IMR-90 (cell line): ENCODE measurements at regions not wholly inside any gene's neighbourhood (a gene's known extent, or its start where the extent isn't known, plus 50 kb on each side); places are given as distances from the start of the nearest gene placed in this dataset.

ENCODE experiments used
- ATAC-seq: fragments of 200-7000 bp; cut with Tn5 transposase; 2 replicates; pipeline ENCODE4 v1.9.1; 2020; ENCODE audit warnings: low read depth, mild to moderate bottlenecking, moderate library complexity
- BruUV-seq: library from RNA; stranded (reverse); fragments of 400-500 nt; replicated peaks from 2 replicates; lab custom pipeline; 2021; lab: Mats Ljungman, UMichigan
- CTCF ChIA-PET: fragments of 300-600 bp; formaldehyde crosslinking; extraction: SDS; loops from one replicate; lab custom pipeline; 2021; ENCODE audit warnings: antibody characterized with exemption; lab: Yijun Ruan, JAX
- POLR2A ChIA-PET: fragments of 300-600 bp; sonication (Branson Sonifier 250); formaldehyde crosslinking; loops from one replicate; lab custom pipeline; 2022; ENCODE audit warnings: antibody characterized with exemption; ENCODE audit not compliant: unreplicated experiment; lab: Charles Lee
- DNase-seq: peaks from one replicate; pipeline ENCODE4 v3.0.0; 2013
- H2AFZ ChIP-seq: replicated peaks from 2 replicates; pipeline ENCODE3; 2013; ENCODE audit warnings: low read length, mild to moderate bottlenecking; ENCODE audit not compliant: poor library complexity
- H2AK5ac ChIP-seq: 2 replicates; pipeline ENCODE4 v1.6.1; 2013; ENCODE audit warnings: low read depth, low read length, inconsistent platforms
- H2AK9ac ChIP-seq: replicated peaks from 2 replicates; pipeline ENCODE3; 2013; ENCODE audit warnings: mild to moderate bottlenecking, low read depth, low read length, moderate library complexity; ENCODE audit not compliant: poor library complexity
- H2BK120ac ChIP-seq: 2 replicates; pipeline ENCODE4 v1.6.1; 2013; ENCODE audit warnings: low read depth, low read length, inconsistent platforms
- H2BK15ac ChIP-seq: 3 replicates; pipeline ENCODE4 v1.6.1; 2013; ENCODE audit warnings: low read depth, low read length, inconsistent platforms
- H2BK20ac ChIP-seq: 2 replicates; pipeline ENCODE4 v1.6.1; 2013; ENCODE audit warnings: low read depth, mild to moderate bottlenecking, inconsistent platforms, low read length, moderate library complexity
- H2BK5ac ChIP-seq: 2 replicates; pipeline ENCODE4 v1.6.1; 2013; ENCODE audit warnings: mild to moderate bottlenecking, low read depth, low read length, inconsistent platforms; ENCODE audit not compliant: poor library complexity, severe bottlenecking
- H3K14ac ChIP-seq: replicated peaks from 2 replicates; pipeline ENCODE4 v1.6.1; 2013; ENCODE audit warnings: low read depth, low read length, inconsistent platforms
- H3K18ac ChIP-seq: 2 replicates; pipeline ENCODE4 v1.6.1; 2013; ENCODE audit warnings: low read depth, low read length, control low read depth
- H3K23ac ChIP-seq: 2 replicates; pipeline ENCODE4 v1.6.1; 2013; ENCODE audit warnings: low read depth, low read length, inconsistent platforms
- H3K27ac ChIP-seq: 2 replicates; pipeline ENCODE4 v1.5.1; 2013; ENCODE audit warnings: mild to moderate bottlenecking, control low read depth, low read length; ENCODE audit not compliant: insufficient read depth
- H3K27me3 ChIP-seq: 2 replicates; pipeline ENCODE4 v1.6.1; 2013; ENCODE audit warnings: low read length; ENCODE audit not compliant: control insufficient read depth, insufficient read depth
- H3K36me3 ChIP-seq: 2 replicates; pipeline ENCODE4 v1.6.1; 2013; ENCODE audit warnings: low read length, mixed read lengths; ENCODE audit not compliant: control insufficient read depth, insufficient read depth
- H3K4ac ChIP-seq: 2 replicates; pipeline ENCODE4 v1.6.1; 2013; ENCODE audit warnings: low read depth, low read length, inconsistent platforms
- H3K4me1 ChIP-seq: 2 replicates; pipeline ENCODE4 v1.6.1; 2013; ENCODE audit warnings: low read length, mixed read lengths; ENCODE audit not compliant: control insufficient read depth, insufficient read depth
- H3K4me2 ChIP-seq: 2 replicates; pipeline ENCODE4 v1.6.1; 2013; ENCODE audit warnings: low read depth, mild to moderate bottlenecking, control low read depth, low read length, moderate library complexity
- H3K4me3 ChIP-seq: 2 replicates; pipeline ENCODE4 v1.5.1; 2013; ENCODE audit warnings: low read depth, mild to moderate bottlenecking, control low read depth, low read length, moderate library complexity; ENCODE audit not compliant: insufficient read depth
- H3K56ac ChIP-seq: 2 replicates; pipeline ENCODE4 v1.6.1; 2013; ENCODE audit warnings: low read length, inconsistent platforms; ENCODE audit not compliant: insufficient read depth; ENCODE audit errors: extremely low read depth
- H3K79me1 ChIP-seq, 2 experiments: 2 replicates each; pipeline ENCODE4 v1.6.1; 2013; ENCODE audit warnings: low read length in 2 of 2, inconsistent platforms in 1 of 2, low read depth in 1 of 2
- H3K9ac ChIP-seq: 2 replicates; pipeline ENCODE4 v1.6.1; 2013; ENCODE audit warnings: low read depth, low read length, control low read depth
- H3K9me1 ChIP-seq: 2 replicates; pipeline ENCODE4 v1.6.1; 2013; ENCODE audit warnings: low read length, inconsistent platforms; ENCODE audit not compliant: insufficient read depth
- H3K9me3 ChIP-seq: 2 replicates; pipeline ENCODE4 v1.6.1; 2013; ENCODE audit warnings: low read length; ENCODE audit not compliant: control insufficient read depth, insufficient read depth
- H4K20me1 ChIP-seq: 2 replicates; pipeline ENCODE4 v1.6.1; 2013; ENCODE audit warnings: low read length, inconsistent platforms; ENCODE audit not compliant: insufficient read depth
- H4K5ac ChIP-seq: 2 replicates; pipeline ENCODE4 v1.6.1; 2013; ENCODE audit warnings: mild to moderate bottlenecking, low read depth, low read length, control low read depth
- H4K8ac ChIP-seq, 2 experiments: 2 replicates each; pipeline ENCODE4 v1.6.1; 2013; ENCODE audit warnings: low read depth in 2 of 2, low read length in 2 of 2, control low read depth in 1 of 2, inconsistent platforms in 1 of 2
- H4K91ac ChIP-seq: 2 replicates; pipeline ENCODE4 v1.6.1; 2013; ENCODE audit warnings: low read depth, low read length, inconsistent platforms; ENCODE audit not compliant: insufficient read depth
- BHLHE40 ChIP-seq: fragments of 150-350 bp; IDR thresholded peaks from 2 replicates; pipeline ENCODE4 v1.6.1; 2016; ENCODE audit warnings: mild to moderate bottlenecking, low read depth, low read length
- CEBPB ChIP-seq: IDR thresholded peaks from 2 replicates; pipeline ENCODE4 v1.6.1; 2012; ENCODE audit warnings: low read depth, low read length, improper control_type of control experiment
- CHD1 ChIP-seq: IDR thresholded peaks from 2 replicates; pipeline ENCODE4 v1.6.1; 2012; ENCODE audit warnings: low read depth, low read length, improper control_type of control experiment
- CTCF ChIP-seq: conservative IDR thresholded peaks from 2 replicates; pipeline ENCODE4 v1.5.1; 2012; ENCODE audit warnings: mild to moderate bottlenecking, low read depth, low read length, improper control_type of control experiment
- ELK1 ChIP-seq: fragments of 150-350 bp; IDR thresholded peaks from 2 replicates; pipeline ENCODE4 v1.6.1; 2016; ENCODE audit warnings: low read depth, mild to moderate bottlenecking, low read length, moderate library complexity, borderline replicate concordance
- FOS ChIP-seq: fragments of 150-350 bp; IDR thresholded peaks from 2 replicates; pipeline ENCODE4 v1.6.1; 2016; ENCODE audit warnings: low read depth, low read length
- MAFK ChIP-seq: IDR thresholded peaks from 2 replicates; pipeline ENCODE4 v1.6.1; 2012; ENCODE audit warnings: low read depth, low read length, improper control_type of control experiment
- MAZ ChIP-seq: IDR thresholded peaks from 2 replicates; pipeline ENCODE4 v1.6.1; 2012; ENCODE audit warnings: low read depth, mild to moderate bottlenecking, low read length, improper control_type of control experiment, moderate library complexity, borderline replicate concordance
- MXI1 ChIP-seq: IDR thresholded peaks from 2 replicates; pipeline ENCODE4 v1.6.1; 2012; ENCODE audit warnings: low read depth, mild to moderate bottlenecking, low read length, moderate library complexity, borderline replicate concordance
- NFE2L2 ChIP-seq: fragments of 150-350 bp; IDR thresholded peaks from 2 replicates; pipeline ENCODE4 v1.6.1; 2016; ENCODE audit warnings: low read depth, mild to moderate bottlenecking, low read length
- POLR2A ChIP-seq: IDR thresholded peaks from 2 replicates; pipeline ENCODE4 v1.6.1; 2012; ENCODE audit warnings: mild to moderate bottlenecking, low read depth, low read length
- RAD21 ChIP-seq: IDR thresholded peaks from 2 replicates; pipeline ENCODE4 v1.6.1; 2012; ENCODE audit warnings: low read length, improper control_type of control experiment
- RCOR1 ChIP-seq: IDR thresholded peaks from 2 replicates; pipeline ENCODE4 v1.6.1; 2012; ENCODE audit warnings: mild to moderate bottlenecking, low read length, improper control_type of control experiment; ENCODE audit not compliant: insufficient replicate concordance
- RFX5 ChIP-seq: IDR thresholded peaks from 2 replicates; pipeline ENCODE4 v1.8.0; 2012; ENCODE audit warnings: low read depth, mild to moderate bottlenecking, low read length, moderate library complexity
- SMC3 ChIP-seq: fragments of 150-350 bp; IDR thresholded peaks from 2 replicates; pipeline ENCODE4 v1.6.1; 2016; ENCODE audit warnings: low read depth, mild to moderate bottlenecking, antibody characterized with exemption, low read length, moderate library complexity
- USF2 ChIP-seq: fragments of 150-350 bp; IDR thresholded peaks from 2 replicates; pipeline ENCODE4 v1.6.1; 2017; ENCODE audit warnings: mild to moderate bottlenecking, antibody characterized with exemption, low read length, low read depth
- WGBS, 2 experiments: methylation state at CpG; one replicate each; pipeline versions ENCODE4 v1.1.5 to v1.1.7; 2013; ENCODE audit warnings: missing lambda C conversion rate in 2 of 2; ENCODE audit not compliant: insufficient read length in 1 of 2; ENCODE audit errors: extremely low coverage in 2 of 2; 5-methylcytosine and 5-hydroxymethylcytosine counted together
- dilution Hi-C: fragments of 300-500 bp; cut with HindIII; formaldehyde crosslinking; loops from one replicate; pipeline ENCODE4 v1.14.3; 2018; ENCODE audit warnings: low sequenced_read_pairs; ENCODE audit not compliant: unreplicated experiment
- in situ Hi-C: fragments of 300-500 bp; cut with MboI; formaldehyde crosslinking; loops from 3 replicates; pipeline ENCODE4 v1.14.3; 2019; ENCODE audit warnings: low sequenced_read_pairs, inconsistent platforms, mixed read lengths
- intact Hi-C: fragments of 100-400 bp; cut with micrococcal nuclease; formaldehyde crosslinking; loops from 2 replicates; pipeline ENCODE4 v1.10.0; 2022

GRCh38 chr5:3101561-3101960 is 350.1 kb upstream of the IRX2 start:
- Histone ChIP-seq H2BK5ac (no peak overlapping the region), H4K8ac (no peak overlapping the region), H2AFZ (no peak overlapping the region), H2AK9ac (no peak overlapping the region), H2BK20ac (no peak overlapping the region), H3K56ac (no peak overlapping the region), H2BK15ac (no peak overlapping the region), H3K36me3 (no peaks in the 10 kb centered on the region), H3K18ac (no peak overlapping the region), H3K23ac (no peak overlapping the region), H3K4me1 (no peaks in the 10 kb centered on the region), H2BK120ac (no peak overlapping the region), H3K9me1 (no peaks in the 10 kb centered on the region), H4K91ac (no peak overlapping the region), H3K79me1 (no peaks in the 10 kb centered on the region), H3K9me3 (peaks cover 26% of the 10 kb centered on the region), H4K5ac (no peak overlapping the region), H3K4me2 (no peak overlapping the region), H3K4me3 (no peak overlapping the region), H3K27me3 (no peaks in the 10 kb centered on the region), H3K4ac (no peak overlapping the region), H3K27ac (no peak overlapping the region), H2AK5ac (no peak overlapping the region), H3K9ac (no peak overlapping the region), H3K14ac (no peak overlapping the region), H4K20me1 (no peaks in the 10 kb centered on the region)
- ChIA-PET POLR2A (no interaction called here), CTCF (no interaction called here)
- WGBS, 2 experiments: no CpG with 5 or more reads among the region's 6 CpGs
- TF ChIP-seq MAZ: no peak
- TF ChIP-seq CHD1: no peak
- TF ChIP-seq BHLHE40: no peak
- TF ChIP-seq FOS: no peak
- no peak for TF ChIP-seq RAD21
- no peak for TF ChIP-seq MAFK
- TF ChIP-seq RFX5: no peak
- TF ChIP-seq SMC3: no peak
- TF ChIP-seq POLR2A: no peak
- TF ChIP-seq ELK1: no peak
- no peak for TF ChIP-seq CEBPB
- TF ChIP-seq MXI1: no peak
- no peak for TF ChIP-seq NFE2L2
- no peak for TF ChIP-seq USF2
- TF ChIP-seq CTCF: no peak
- no peak for TF ChIP-seq RCOR1
- intact Hi-C loops: no loop called here
- in situ Hi-C loops: no loop called here
- ATAC-seq: no peak
- DNase-seq: no peak
- dilution Hi-C loops: no loop called here
- no TSS peak for BruUV-seq
